ENCODE measurements at regions not wholly inside any gene's neighbourhood (a gene's known extent, or its start where the extent isn't known, plus 50 kb on each side); places are given as distances from the start of the nearest gene placed in this dataset.

- Histone ChIP-seq H3K4me1 (no peaks in the 10 kb centered on the region), H3K27ac (no peak overlapping the region), H3K27me3 (replicated peaks in 1 of 7) (no peaks in the 10 kb centered on the region), H3K36me3 (no peaks in the 10 kb centered on the region), H3K4me3 (no peak overlapping the region), H3K9me3 (peaks cover 0 to 59% (median 35%) of the 10 kb centered on the region in 8 donors)
- intact Hi-C loops (cut with DNase I; ENCODE audit: low total_unique reads) = no loop called here
- 78 to 88% (median 83%) methylated on average over 10 of the region's 10 CpGs for WGBS, 5 donors
- DNase-seq = no peak
- TF ChIP-seq, protein P1, sequence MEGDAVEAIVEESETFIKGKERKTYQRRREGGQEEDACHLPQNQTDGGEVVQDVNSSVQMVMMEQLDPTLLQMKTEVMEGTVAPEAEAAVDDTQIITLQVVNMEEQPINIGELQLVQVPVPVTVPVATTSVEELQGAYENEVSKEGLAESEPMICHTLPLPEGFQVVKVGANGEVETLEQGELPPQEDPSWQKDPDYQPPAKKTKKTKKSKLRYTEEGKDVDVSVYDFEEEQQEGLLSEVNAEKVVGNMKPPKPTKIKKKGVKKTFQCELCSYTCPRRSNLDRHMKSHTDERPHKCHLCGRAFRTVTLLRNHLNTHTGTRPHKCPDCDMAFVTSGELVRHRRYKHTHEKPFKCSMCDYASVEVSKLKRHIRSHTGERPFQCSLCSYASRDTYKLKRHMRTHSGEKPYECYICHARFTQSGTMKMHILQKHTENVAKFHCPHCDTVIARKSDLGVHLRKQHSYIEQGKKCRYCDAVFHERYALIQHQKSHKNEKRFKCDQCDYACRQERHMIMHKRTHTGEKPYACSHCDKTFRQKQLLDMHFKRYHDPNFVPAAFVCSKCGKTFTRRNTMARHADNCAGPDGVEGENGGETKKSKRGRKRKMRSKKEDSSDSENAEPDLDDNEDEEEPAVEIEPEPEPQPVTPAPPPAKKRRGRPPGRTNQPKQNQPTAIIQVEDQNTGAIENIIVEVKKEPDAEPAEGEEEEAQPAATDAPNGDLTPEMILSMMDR (IDR thresholded peaks at IDR 0.05 in 8 of 11, conservative IDR thresholded peaks at IDR 0.05 in 3 of 11) = no peak
- TF ChIP-seq POLR2A (IDR thresholded peaks at IDR 0.05) (no peak), POLR2AphosphoS5 (IDR thresholded peaks at IDR 0.05) (no peak)
These were observed 655.7 kb downstream of the AACS start for GRCh38 chr12:125720961-125721360.

- 36 to 63% (median 60%) methylated on average over 1 of the region's 1 CpG for WGBS, 5 donors
- peaks cover 0 to 62% (median 40%) of the 10 kb centered on the region in 8 donors for H3K9me3 ChIP-seq
- intact Hi-C loops (cut with DNase I; ENCODE audit: low total_unique reads) = no loop called here
- H3K27me3 ChIP-seq (replicated peaks in 1 of 7) = no peaks in the 10 kb centered on the region
- DNase-seq = no peak
- no peak for TF ChIP-seq POLR2A (IDR thresholded peaks at IDR 0.05)
- TF ChIP-seq, protein P1 (IDR thresholded peaks at IDR 0.05 in 8 of 11, conservative IDR thresholded peaks at IDR 0.05 in 3 of 11) = no peak
- no peak for TF ChIP-seq POLR2AphosphoS5 (IDR thresholded peaks at IDR 0.05)
- H3K36me3 ChIP-seq = no peaks in the 10 kb centered on the region
- H3K27ac ChIP-seq = no peak overlapping the region
- H3K4me3 ChIP-seq = no peak overlapping the region
- no peaks in the 10 kb centered on the region for H3K4me1 ChIP-seq
These were observed 668.9 kb downstream of the AACS start for GRCh38 chr12:125734137-125734536.

DNA sequence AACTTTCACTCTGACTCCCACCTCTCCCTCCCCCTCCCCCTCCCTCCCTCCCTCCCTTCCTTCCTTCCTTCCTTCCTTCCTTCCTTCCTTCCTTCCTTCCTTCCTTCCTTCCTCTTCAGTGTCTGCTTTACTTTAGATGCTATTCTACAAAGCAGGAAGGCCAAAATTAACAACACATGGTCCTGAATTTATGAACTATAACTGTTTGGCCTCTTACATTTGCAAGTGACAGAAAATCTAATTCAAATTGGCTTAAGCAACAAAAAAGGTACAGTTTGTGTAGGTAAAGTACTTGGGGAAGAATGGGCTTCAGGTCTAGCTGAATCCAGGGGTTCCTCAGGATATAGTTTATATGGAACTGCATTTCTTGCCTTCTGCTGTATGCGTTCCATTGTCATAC lies 673.0 kb downstream of the AACS start:
- TF ChIP-seq POLR2AphosphoS5 (IDR thresholded peaks at IDR 0.05) (no peak), POLR2A (IDR thresholded peaks at IDR 0.05) (no peak)
- TF ChIP-seq, protein P1 (IDR thresholded peaks at IDR 0.05 in 8 of 11, conservative IDR thresholded peaks at IDR 0.05 in 3 of 11) = no peak
- WGBS, 5 donors = 93 to 100% (median 96%) methylated on average over 1 of the region's 1 CpG
- no peaks in the 10 kb centered on the region for H3K4me1 ChIP-seq
- no peak overlapping the region for H3K4me3 ChIP-seq
- H3K9me3 ChIP-seq = peaks cover 0 to 55% (median 38%) of the 10 kb centered on the region in 8 donors
- no peaks in the 10 kb centered on the region for H3K27me3 ChIP-seq (replicated peaks in 1 of 7)
- DNase-seq = no peak
- intact Hi-C loops (cut with DNase I; ENCODE audit: low total_unique reads) = no loop called here
- H3K36me3 ChIP-seq = no peaks in the 10 kb centered on the region
- H3K27ac ChIP-seq = no peak overlapping the region

- Histone ChIP-seq H3K4me3 (no peak overlapping the region), H3K27ac (no peak overlapping the region), H3K9me3 (peaks cover 0 to 19% (median 4%) of the 10 kb centered on the region in 8 donors), H3K4me1 (no peaks in the 10 kb centered on the region), H3K36me3 (no peaks in the 10 kb centered on the region), H3K27me3 (replicated peaks in 1 of 7) (no peaks in the 10 kb centered on the region)
- WGBS, 5 donors = 77 to 88% (median 83%) methylated on average over 8 of the region's 8 CpGs
- DNase-seq = no peak
- intact Hi-C loops (cut with DNase I; ENCODE audit: low total_unique reads) = no loop called here
- no peak for TF ChIP-seq POLR2AphosphoS5 (IDR thresholded peaks at IDR 0.05)
- no peak for TF ChIP-seq POLR2A (IDR thresholded peaks at IDR 0.05)
- TF ChIP-seq, protein P1 (IDR thresholded peaks at IDR 0.05 in 8 of 11, conservative IDR thresholded peaks at IDR 0.05 in 3 of 11) = no peak
These were observed 677.2 kb downstream of the AACS start for GRCh38 chr12:125742413-125742812.
